Activated CD8-positive, alpha-beta memory T cell treated with anti-CD3 and anti-CD28 coated beads for 4 hours (primary cell): ENCODE measurements at regions not wholly inside any gene's neighbourhood (a gene's known extent, or its start where the extent isn't known, plus 50 kb on each side); places are given as distances from the start of the nearest gene placed in this dataset.
"Not testable (repeated sequence)": the region's sequence is repeated elsewhere in the genome, so short reads cannot be mapped to it uniquely, and the experiment has no call there.

ENCODE experiments used
- DNase-seq, 2 donors: peaks; one replicate each; pipeline ENCODE4 v3.0.0-alpha.2; 2020; ENCODE audit warnings: low read depth in 2 of 2

GRCh38 chr22:22946131-22946530 is 58.5 kb downstream of the IGLL5 start:
- DNase-seq: no peak

- DNase-seq: no peak
These were observed 61.3 kb downstream of the IGLL5 start for GRCh38 chr22:22948651-22949571.

- DNase-seq: no peak
These were observed 62.3 kb downstream of the IGLL5 start for GRCh38 chr22:22949953-22950352.

GRCh38 chr22:22951035-22951434 is 63.4 kb downstream of the IGLL5 start:
- DNase-seq: no peak

- DNase-seq: no peak
These were observed 65.1 kb downstream of the IGLL5 start for GRCh38 chr22:22952531-22953280.

GRCh38 chr22:22953791-22954190 is 66.2 kb downstream of the IGLL5 start:
- no peak for DNase-seq

- DNase-seq: no peak
These were observed 67.0 kb downstream of the IGLL5 start for GRCh38 chr22:22954656-22955055.

GRCh38 chr22:22955276-22955798 is 67.7 kb downstream of the IGLL5 start:
- no peak for DNase-seq

- DNase-seq: peak; percentile 20 to 47
These were observed 68.4 kb downstream of the IGLL5 start for GRCh38 chr22:22955866-22956535.

- DNase-seq: no peak
These were observed 69.5 kb downstream of the IGLL5 start for GRCh38 chr22:22957090-22957489.

- DNase-seq: no peak
These were observed 71.0 kb downstream of the IGLL5 start for GRCh38 chr22:22958621-22959020.

GRCh38 chr22:22959147-22959827 is 71.7 kb downstream of the IGLL5 start:
- DNase-seq: peak; percentile 45 to 54

- DNase-seq: no peak
These were observed 72.7 kb downstream of the IGLL5 start for GRCh38 chr22:22960307-22960706.

GRCh38 chr22:22961574-22961973 is 74.0 kb downstream of the IGLL5 start:
- no peak for DNase-seq

- no peak for DNase-seq
These were observed 80.8 kb downstream of the IGLL5 start for GRCh38 chr22:22968366-22968765.

GRCh38 chr22:22972605-22973004 is 85.0 kb downstream of the IGLL5 start:
- not testable (repeated sequence) for DNase-seq

- DNase-seq: no peak
These were observed 85.7 kb downstream of the IGLL5 start for GRCh38 chr22:22973336-22973735.

GRCh38 chr22:22974156-22974555 is 86.5 kb downstream of the IGLL5 start:
- DNase-seq: no peak

- DNase-seq: no peak
These were observed 87.4 kb downstream of the IGLL5 start for GRCh38 chr22:22974795-22975580.

- no peak for DNase-seq
These were observed 88.7 kb downstream of the IGLL5 start for GRCh38 chr22:22976033-22976922.
